Liver (tissue), 2 donors: ENCODE measurements at regions not wholly inside any gene's neighbourhood (a gene's known extent, or its start where the extent isn't known, plus 50 kb on each side); places are given as distances from the start of the nearest gene placed in this dataset.

Source experiments
- FOXA1 ChIP-seq: IDR thresholded peaks from 2 replicates; pipeline ENCODE4 v1.6.1; 2016; ENCODE audit warnings: antibody characterized with exemption
- YY1 ChIP-seq: IDR thresholded peaks from 2 replicates; pipeline ENCODE4 v1.6.1; 2016; ENCODE audit warnings: antibody characterized with exemption, mild to moderate bottlenecking
- TF ChIP-seq, protein P1 (sequence below): fragments of 150-350 bp; IDR thresholded peaks from 2 replicates; pipeline ENCODE4 v1.5.1; 2017; ENCODE audit warnings: improper control_type of control experiment, low read depth, low read length; ENCODE audit not compliant: missing input control
- TF ChIP-seq, protein P2 (sequence below): IDR thresholded peaks from 2 replicates; pipeline ENCODE4 v1.6.1; 2016; ENCODE audit warnings: antibody characterized with exemption
- donor health status: healthy.

DNA sequence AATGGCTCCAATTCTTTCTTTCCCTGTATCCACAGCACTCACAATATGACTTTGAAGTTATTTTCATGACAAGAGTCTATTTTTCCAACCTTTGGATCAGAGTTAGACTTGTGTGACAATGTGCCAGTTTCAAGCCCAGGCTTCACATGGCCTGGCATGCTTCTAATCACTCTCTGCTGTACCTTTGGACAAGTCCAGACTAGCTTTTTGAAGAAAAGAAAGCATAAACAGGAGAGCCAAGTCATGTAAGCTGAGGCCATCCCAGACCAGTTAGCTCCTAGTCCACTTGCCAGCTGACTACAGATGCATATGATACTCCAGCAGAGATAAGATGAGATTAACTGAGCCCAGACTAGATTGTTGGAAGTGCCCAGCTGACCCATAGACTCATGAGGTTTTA lies 513.6 kb upstream of the C9orf72 start:
- TF ChIP-seq, protein P1, sequence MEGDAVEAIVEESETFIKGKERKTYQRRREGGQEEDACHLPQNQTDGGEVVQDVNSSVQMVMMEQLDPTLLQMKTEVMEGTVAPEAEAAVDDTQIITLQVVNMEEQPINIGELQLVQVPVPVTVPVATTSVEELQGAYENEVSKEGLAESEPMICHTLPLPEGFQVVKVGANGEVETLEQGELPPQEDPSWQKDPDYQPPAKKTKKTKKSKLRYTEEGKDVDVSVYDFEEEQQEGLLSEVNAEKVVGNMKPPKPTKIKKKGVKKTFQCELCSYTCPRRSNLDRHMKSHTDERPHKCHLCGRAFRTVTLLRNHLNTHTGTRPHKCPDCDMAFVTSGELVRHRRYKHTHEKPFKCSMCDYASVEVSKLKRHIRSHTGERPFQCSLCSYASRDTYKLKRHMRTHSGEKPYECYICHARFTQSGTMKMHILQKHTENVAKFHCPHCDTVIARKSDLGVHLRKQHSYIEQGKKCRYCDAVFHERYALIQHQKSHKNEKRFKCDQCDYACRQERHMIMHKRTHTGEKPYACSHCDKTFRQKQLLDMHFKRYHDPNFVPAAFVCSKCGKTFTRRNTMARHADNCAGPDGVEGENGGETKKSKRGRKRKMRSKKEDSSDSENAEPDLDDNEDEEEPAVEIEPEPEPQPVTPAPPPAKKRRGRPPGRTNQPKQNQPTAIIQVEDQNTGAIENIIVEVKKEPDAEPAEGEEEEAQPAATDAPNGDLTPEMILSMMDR, result no peak
- TF ChIP-seq FOXA1 (no peak), YY1 (no peak)
- TF ChIP-seq, protein P2, sequence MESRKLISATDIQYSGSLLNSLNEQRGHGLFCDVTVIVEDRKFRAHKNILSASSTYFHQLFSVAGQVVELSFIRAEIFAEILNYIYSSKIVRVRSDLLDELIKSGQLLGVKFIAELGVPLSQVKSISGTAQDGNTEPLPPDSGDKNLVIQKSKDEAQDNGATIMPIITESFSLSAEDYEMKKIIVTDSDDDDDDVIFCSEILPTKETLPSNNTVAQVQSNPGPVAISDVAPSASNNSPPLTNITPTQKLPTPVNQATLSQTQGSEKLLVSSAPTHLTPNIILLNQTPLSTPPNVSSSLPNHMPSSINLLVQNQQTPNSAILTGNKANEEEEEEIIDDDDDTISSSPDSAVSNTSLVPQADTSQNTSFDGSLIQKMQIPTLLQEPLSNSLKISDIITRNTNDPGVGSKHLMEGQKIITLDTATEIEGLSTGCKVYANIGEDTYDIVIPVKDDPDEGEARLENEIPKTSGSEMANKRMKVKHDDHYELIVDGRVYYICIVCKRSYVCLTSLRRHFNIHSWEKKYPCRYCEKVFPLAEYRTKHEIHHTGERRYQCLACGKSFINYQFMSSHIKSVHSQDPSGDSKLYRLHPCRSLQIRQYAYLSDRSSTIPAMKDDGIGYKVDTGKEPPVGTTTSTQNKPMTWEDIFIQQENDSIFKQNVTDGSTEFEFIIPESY, result no peak
